Islet of Langerhans (tissue), 1 donor: ENCODE measurements at regions not wholly inside any gene's neighbourhood (a gene's known extent, or its start where the extent isn't known, plus 50 kb on each side); places are given as distances from the start of the nearest gene placed in this dataset.
"Not testable (repeated sequence)": the region's sequence is repeated elsewhere in the genome, so short reads cannot be mapped to it uniquely, and the experiment has no call there.

ENCODE experiments used
- FAIRE-seq: peaks from one replicate; lab custom pipeline; 2011; peaks lifted over from hg19 to GRCh38; lab: Jason Lieb, UNC

- no peak for FAIRE-seq
Measured at GRCh38 chr3:124322309-124322880, 330.5 kb upstream of the ROPN1 start.

- no peak for FAIRE-seq
Measured at GRCh38 chr3:124322966-124323365, 331.0 kb upstream of the ROPN1 start.

- no peak for FAIRE-seq
Measured at GRCh38 chr3:124325248-124325647, 333.3 kb upstream of the ROPN1 start.

GRCh38 chr3:124329723-124330122 is 337.8 kb upstream of the ROPN1 start:
- FAIRE-seq: no peak

- no peak for FAIRE-seq
Measured at GRCh38 chr3:124333931-124334640, 342.2 kb upstream of the ROPN1 start.

GRCh38 chr3:124336067-124336656 is 344.2 kb upstream of the ROPN1 start:
- FAIRE-seq: no peak

DNA sequence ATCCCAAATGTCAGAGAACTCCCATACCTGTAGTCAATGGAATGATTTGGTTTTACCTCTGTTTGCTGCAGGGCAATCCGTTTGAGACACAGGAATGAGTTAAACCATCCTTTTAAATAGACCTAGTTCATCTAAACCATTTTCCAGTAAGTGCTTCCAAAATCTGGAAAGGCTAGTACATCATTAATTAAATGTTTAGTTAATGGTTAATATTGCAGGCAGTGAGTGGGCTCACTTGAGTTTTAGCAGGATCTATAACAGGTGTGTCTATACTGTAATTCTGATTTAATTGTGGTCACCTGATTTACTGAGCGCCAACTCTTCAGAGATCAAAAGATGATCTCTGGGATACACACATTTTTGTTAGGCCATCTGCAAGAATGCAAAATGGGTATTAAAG is 353.9 kb upstream of the ROPN1 start:
- FAIRE-seq: no peak

GRCh38 chr3:124346487-124346886 is 354.6 kb upstream of the ROPN1 start:
- FAIRE-seq: no peak

GRCh38 chr3:124347418-124347817 is 355.5 kb upstream of the ROPN1 start:
- no peak for FAIRE-seq

DNA sequence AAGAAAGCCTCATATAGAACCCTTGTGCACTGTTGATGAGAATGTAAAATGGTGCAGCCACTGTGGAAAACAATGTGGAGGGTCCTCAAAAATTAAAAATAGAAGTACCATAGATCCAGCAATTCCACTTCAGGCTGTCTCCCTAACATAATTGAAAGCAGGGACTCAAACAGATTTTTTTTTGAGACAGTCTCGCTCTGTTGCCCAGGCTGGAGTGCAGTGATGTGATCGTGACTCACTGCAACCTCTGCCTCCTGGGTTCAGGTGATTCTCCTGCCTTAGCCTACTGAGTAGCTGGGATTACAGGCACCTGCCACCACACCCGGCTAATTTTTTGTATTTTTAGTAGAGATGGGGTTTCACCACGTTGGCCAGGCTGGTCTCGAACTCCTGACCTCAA is 356.6 kb upstream of the ROPN1 start:
- FAIRE-seq: not testable (repeated sequence)

DNA sequence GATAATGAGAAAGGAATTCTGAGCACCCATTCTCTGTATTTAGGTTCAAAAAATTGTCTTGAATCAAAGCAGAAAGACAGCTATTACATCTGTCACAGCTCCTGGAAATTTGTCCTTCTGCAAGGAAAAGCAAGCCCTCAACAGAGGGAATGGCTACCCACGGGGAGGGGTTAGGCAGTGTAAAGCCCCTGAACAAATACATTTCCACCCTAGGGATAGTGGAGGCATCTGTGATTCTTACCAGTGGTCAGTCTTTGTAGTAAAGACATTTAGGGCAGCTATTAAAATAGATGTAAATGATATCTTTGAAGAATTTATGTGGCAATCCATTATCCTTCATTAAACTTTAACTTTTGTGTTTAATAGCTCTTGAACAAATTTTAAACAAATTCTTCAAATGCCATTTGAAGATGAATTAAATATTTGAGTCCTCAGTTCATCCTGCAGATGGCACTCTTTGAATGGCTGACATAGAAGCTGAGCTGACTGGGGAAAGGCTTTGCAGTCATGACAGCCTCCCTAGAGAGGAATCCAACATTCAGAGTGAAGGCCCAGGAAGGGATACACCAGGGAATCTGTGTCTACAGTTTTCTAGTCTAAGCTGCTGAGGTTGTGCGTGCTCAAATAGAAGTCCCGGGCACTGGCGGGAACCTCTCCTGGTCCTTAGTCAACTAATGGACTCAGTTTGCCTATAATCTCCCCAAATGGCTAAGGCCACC is 359.7 kb upstream of the ROPN1 start:
- peak; percentile 96 for FAIRE-seq

GRCh38 chr3:124352149-124352539 is 360.2 kb upstream of the ROPN1 start:
- FAIRE-seq: no peak

- FAIRE-seq: no peak
Measured at GRCh38 chr3:124353691-124354090, 361.8 kb upstream of the ROPN1 start.

DNA sequence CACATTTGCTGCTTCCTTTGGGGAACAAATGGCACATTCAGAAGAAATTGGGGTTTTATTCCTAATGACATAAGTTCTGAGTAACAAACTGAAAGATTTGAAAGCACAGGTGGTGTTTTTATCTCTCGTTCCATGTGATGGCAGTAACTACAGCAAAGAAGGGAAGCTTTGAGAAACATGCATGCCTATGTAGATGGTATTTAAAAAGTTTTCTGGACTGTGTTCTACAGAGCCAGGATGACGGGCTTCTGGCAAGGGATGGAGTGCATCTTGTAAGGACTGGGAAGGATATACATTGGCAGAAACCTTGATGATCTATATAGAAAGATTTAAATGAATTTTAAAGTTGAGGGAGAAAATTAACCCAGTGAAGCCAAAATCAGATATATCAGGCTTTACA is 362.2 kb upstream of the ROPN1 start:
- no peak for FAIRE-seq

DNA sequence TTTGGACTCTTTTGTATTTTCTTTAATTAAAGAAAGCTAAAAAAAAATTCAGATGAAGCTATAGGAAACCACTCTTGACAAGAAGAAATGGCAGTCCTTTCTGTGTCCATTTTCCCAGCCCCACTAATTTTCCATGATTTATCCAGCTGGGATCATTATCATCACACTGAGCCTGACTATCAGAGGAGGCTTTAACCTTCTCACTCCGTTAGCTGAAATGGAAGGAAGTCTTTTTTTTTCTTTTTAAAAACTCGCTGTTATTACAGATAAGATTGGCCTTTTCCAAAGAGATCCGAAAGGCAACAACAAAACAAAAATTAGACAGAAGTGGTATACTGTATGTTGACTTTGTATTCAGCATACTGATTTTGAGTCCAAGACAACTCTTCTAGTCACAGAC is 366.2 kb upstream of the ROPN1 start:
- no peak for FAIRE-seq

GRCh38 chr3:124360155-124360554 is 368.2 kb upstream of the ROPN1 start:
- no peak for FAIRE-seq

DNA sequence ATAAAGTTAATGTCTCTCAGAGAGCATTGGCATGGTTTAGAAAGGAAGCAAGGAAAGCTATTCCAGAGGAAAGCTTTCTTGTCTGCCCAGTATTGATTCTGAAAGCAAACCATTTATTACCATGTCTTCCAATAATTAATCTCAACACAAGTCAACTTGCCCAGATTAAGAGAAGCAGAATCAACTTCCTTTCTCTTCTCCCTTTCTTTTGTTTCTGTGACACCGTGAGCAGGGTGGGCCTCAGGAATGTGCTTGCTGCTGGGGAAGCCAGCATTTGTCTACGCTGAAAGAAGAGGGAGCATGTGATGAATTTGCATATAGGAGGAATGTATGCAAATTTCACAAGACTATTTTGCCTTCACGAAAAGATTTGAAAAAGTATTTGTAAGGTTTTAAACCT is 368.6 kb upstream of the ROPN1 start:
- no peak for FAIRE-seq

- no peak for FAIRE-seq
Measured at GRCh38 chr3:124361566-124361965, 368.7 kb upstream of the UMPS start.

GRCh38 chr3:124362455-124362854 is 367.8 kb upstream of the UMPS start:
- FAIRE-seq: no peak

GRCh38 chr3:124363476-124363875 is 366.8 kb upstream of the UMPS start:
- no peak for FAIRE-seq

DNA sequence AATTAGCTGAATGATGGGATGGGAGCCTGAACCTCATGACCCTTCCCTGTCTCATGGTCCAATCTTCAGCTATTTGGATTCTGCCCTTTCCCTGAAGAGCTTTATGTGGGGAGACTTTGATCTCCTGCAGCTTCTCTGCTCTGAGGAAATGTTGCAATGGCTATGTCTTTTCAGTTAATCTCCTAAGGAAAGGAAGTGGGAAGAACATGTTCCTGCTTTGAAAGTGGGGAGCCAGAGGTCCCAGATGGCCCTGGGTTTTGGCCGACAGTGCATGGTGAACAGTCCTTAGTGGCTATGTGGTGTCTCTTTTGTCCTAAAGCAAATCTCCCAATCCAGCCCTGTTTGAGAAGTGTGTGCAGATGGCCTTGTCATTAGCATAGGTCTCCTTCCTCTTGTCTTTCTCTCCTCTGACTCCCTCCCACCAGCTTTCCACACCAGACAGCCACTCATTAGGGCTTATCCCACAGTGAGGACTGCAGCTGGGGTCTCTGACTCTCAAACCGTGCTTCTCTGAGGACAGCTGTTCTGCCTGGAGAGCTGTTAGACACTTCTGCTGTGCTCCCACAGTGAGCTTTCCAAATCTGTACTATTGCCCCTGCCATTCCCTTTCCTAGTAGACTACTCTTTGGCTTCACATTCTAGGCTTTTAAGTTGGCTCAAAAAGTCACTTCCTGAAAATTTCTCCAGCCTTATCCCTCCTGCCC is 365.8 kb upstream of the UMPS start:
- FAIRE-seq: no peak

DNA sequence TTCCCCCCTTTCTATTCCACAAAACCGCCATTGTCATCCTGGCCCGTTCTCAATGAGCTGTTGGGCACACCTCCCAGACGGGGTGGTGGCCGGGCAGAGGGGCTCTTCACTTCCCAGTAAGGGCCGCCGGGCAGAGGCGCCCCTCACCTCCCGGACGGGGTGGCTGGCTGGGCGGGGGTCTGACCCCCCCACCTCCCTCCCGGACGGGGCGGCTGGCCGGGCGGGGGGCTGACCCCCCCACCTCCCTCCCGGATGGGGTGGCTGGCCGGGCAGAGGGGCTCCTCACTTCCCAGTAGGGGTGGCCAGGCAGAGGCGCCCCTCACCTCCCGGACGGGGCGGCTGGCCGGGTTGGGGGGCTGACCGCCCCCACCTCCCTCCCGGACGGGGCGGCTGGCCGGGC is 363.6 kb upstream of the UMPS start:
- not testable (repeated sequence) for FAIRE-seq

DNA sequence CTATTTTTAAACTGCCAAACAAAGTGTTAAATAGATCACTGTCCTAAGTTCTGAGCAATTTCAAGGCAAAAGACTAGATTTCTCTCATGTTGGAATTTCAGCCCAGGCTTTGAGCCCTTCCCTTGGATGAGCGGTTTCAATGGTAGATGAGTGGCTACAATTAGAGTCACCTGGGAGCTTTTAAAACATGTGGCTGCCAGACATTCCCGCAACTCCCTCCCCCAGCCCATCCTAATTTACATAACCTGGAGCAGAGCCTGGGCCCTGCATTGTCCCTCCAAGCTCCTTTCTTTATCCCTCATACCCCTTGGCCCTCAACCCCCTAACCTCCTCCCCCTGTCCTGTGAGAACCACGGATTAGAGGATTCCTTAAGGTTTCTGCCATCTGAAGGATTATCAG is 357.5 kb upstream of the UMPS start:
- no peak for FAIRE-seq
